ENCODE measurements at regions not wholly inside any gene's neighbourhood (a gene's known extent, or its start where the extent isn't known, plus 50 kb on each side); places are given as distances from the start of the nearest gene placed in this dataset.

- no peak for DNase-seq (ENCODE audit: low spot score in 2 of 2)
- Histone ChIP-seq H3K27me3 (no peaks in the 10 kb centered on the region), H3K4me3 (no peak overlapping the region), H3K27ac (no peak overlapping the region), H3K4me1 (no peaks in the 10 kb centered on the region), H3K9me3 (no peaks in the 10 kb centered on the region), H3K36me3 (no peaks in the 10 kb centered on the region)
- TF ChIP-seq POLR2A (IDR thresholded peaks at IDR 0.05) = no peak
- TF ChIP-seq, protein P1, sequence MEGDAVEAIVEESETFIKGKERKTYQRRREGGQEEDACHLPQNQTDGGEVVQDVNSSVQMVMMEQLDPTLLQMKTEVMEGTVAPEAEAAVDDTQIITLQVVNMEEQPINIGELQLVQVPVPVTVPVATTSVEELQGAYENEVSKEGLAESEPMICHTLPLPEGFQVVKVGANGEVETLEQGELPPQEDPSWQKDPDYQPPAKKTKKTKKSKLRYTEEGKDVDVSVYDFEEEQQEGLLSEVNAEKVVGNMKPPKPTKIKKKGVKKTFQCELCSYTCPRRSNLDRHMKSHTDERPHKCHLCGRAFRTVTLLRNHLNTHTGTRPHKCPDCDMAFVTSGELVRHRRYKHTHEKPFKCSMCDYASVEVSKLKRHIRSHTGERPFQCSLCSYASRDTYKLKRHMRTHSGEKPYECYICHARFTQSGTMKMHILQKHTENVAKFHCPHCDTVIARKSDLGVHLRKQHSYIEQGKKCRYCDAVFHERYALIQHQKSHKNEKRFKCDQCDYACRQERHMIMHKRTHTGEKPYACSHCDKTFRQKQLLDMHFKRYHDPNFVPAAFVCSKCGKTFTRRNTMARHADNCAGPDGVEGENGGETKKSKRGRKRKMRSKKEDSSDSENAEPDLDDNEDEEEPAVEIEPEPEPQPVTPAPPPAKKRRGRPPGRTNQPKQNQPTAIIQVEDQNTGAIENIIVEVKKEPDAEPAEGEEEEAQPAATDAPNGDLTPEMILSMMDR (IDR thresholded peaks at IDR 0.05) = no peak
- no peak for TF ChIP-seq POLR2AphosphoS5 (IDR thresholded peaks at IDR 0.05)
- TF ChIP-seq EP300 (IDR thresholded peaks at IDR 0.05) = no peak
These were observed 211.2 kb upstream of the CFAP20DC start for GRCh38 chr3:59261009-59261408.

- TF ChIP-seq EP300 (IDR thresholded peaks at IDR 0.05) (no peak), POLR2A (IDR thresholded peaks at IDR 0.05) (no peak), POLR2AphosphoS5 (IDR thresholded peaks at IDR 0.05) (no peak)
- TF ChIP-seq, protein P1 (IDR thresholded peaks at IDR 0.05) = no peak
- WGBS = 87% methylated on average over 8 of the region's 8 CpGs
- DNase-seq (ENCODE audit: low spot score in 2 of 2) = no peak
- Histone ChIP-seq H3K4me3 (no peak overlapping the region), H3K27me3 (no peaks in the 10 kb centered on the region), H3K27ac (no peak overlapping the region), H3K36me3 (no peaks in the 10 kb centered on the region), H3K4me1 (no peaks in the 10 kb centered on the region), H3K9me3 (no peaks in the 10 kb centered on the region)
These were observed 208.9 kb upstream of the CFAP20DC start for GRCh38 chr3:59258550-59259260.

GRCh38 chr3:59257506-59257905 lies 207.7 kb upstream of the CFAP20DC start:
- Histone ChIP-seq H3K9me3 (no peaks in the 10 kb centered on the region), H3K4me1 (no peaks in the 10 kb centered on the region), H3K36me3 (no peaks in the 10 kb centered on the region), H3K27ac (no peak overlapping the region), H3K27me3 (no peaks in the 10 kb centered on the region), H3K4me3 (no peak overlapping the region)
- TF ChIP-seq, protein P1 (IDR thresholded peaks at IDR 0.05) = no peak
- no peak for DNase-seq (ENCODE audit: low spot score in 2 of 2)
- 92% methylated on average over 3 of the region's 3 CpGs for WGBS

GRCh38 chr3:59256230-59256629 lies 206.4 kb upstream of the CFAP20DC start:
- H3K27ac ChIP-seq = no peak overlapping the region
- H3K9me3 ChIP-seq = no peaks in the 10 kb centered on the region
- WGBS = 85% methylated on average over 1 of the region's 1 CpG
- H3K27me3 ChIP-seq = no peaks in the 10 kb centered on the region
- H3K4me1 ChIP-seq = no peaks in the 10 kb centered on the region
- TF ChIP-seq EP300 (IDR thresholded peaks at IDR 0.05) (no peak), POLR2AphosphoS5 (IDR thresholded peaks at IDR 0.05) (no peak), POLR2A (IDR thresholded peaks at IDR 0.05) (no peak)
- TF ChIP-seq, protein P1 (IDR thresholded peaks at IDR 0.05) = no peak
- no peak overlapping the region for H3K4me3 ChIP-seq
- H3K36me3 ChIP-seq = no peaks in the 10 kb centered on the region
- DNase-seq (ENCODE audit: low spot score in 2 of 2) = no peak

DNA sequence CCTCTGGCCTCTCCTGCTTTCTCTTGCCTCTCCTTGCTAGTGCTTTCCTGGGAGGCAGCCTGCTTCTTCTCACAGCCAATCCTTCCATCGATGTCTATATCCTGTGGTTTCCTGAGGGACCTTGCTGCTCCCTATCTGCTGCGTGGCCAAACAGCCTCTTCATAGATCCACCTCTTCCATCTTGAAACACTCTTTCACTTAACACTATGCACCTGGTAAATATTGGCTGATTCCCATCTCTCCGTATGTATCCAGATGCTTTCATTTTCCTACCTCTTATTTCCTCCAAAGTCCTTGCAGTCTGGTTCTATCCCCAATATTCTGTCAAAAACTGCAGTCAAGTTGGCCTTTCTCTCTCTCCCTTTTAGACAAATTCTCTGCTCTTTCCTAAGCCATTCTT lies 205.2 kb upstream of the CFAP20DC start:
- no peak for TF ChIP-seq POLR2A (IDR thresholded peaks at IDR 0.05)
- no peak for TF ChIP-seq POLR2AphosphoS5 (IDR thresholded peaks at IDR 0.05)
- TF ChIP-seq EP300 (IDR thresholded peaks at IDR 0.05) = no peak
- TF ChIP-seq, protein P1 (IDR thresholded peaks at IDR 0.05) = no peak
- no peak for DNase-seq (ENCODE audit: low spot score in 2 of 2)
- Histone ChIP-seq H3K27me3 (no peaks in the 10 kb centered on the region), H3K36me3 (no peaks in the 10 kb centered on the region), H3K4me1 (no peaks in the 10 kb centered on the region), H3K27ac (no peak overlapping the region), H3K4me3 (no peak overlapping the region), H3K9me3 (no peaks in the 10 kb centered on the region)
- WGBS = 76% methylated on average over 3 of the region's 3 CpGs
